ENCODE measurements at regions not wholly inside any gene's neighbourhood (a gene's known extent, or its start where the extent isn't known, plus 50 kb on each side); places are given as distances from the start of the nearest gene placed in this dataset.
"Not testable (repeated sequence)": the region's sequence is repeated elsewhere in the genome, so short reads cannot be mapped to it uniquely, and the experiment has no call there.

DNA sequence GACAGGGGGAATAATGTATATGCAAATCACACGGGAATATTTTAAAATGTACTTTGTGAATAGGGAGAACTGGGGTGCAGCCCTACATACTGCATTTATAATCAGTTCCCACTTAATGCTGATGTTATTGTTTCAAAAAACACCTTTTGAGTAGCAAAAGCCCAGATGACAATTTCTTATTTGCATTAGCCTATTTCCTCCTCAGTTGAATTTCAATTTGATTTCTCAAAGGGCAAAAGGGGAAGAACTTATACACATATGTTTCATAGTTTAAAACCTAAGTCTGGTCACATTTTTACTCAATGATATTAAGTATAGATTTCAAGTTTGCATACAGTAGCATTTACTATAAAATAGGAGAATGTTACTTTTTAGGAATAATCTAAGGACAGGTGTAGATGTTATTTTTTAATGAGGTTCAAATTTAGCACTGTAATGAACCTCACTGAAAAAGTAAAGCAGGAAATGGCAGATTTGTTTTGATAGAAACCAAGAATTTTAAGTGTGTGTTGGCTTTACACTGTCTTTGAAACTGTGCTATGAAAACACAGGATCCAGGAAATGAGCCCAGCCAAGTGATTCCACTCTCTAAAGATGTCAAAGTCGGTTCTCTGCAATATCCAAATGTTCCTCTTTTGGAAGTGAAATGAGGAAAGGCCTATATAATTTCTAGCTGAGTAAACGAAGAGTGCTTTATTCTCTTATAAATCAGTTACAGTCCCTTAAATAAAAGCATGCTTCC lies 367.4 kb downstream of the BTG1 start:
- DNase-seq = no peak

DNA sequence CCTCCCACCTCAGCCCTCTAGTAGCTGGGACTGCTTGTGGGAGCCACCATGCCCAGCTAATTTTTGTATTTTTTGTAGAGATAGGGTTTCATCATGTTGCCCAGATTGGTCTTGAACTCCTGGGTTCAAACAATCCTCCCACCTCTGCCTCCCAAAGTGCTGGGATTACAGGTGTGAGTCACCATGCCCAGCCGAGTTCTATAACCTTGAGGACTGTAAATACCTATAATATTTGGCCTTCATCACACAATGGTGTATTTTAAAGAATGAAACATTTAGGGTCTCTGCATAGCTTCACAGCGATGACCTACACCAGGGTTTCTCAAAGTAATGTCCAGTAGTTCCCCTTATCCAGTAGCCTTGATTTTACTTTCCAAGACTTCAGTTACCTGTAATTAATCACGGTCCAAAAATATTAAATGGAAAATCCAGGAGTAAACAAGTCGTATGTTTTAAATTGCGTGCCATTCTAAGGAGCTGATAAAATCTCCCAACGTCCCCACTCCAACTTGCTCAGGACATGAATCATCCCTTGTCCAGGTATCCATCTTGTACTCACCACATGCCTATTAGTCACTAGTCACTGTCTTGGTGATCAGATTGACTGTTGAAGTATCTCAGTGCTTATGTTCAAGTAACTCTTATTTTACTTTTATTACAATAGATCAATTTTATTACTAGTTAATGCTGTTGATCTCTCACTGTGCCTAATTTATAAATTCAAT lies 368.2 kb downstream of the BTG1 start:
- DNase-seq = no peak

DNA sequence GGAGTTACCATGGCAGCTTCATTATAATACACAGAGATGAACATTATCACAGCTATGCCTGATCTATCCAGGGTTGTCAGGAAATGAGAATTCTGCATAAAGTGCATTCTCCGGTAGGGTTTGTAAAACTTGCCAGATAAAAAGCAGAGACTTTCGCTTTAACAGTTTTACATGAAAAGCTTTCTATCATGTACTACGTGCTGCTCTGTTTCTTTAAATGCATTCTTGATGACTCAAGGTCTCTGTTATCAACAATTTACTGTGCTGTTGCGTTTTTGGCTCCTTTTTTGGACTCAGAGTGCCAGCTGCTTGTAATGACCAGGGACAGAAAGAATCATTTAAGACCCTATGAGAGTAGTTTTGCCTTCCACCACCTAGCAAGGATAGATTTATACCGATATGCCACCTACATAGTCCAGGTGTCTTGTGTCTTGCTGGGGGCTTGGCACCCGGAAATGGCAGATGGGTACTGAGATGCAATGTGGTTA lies 371.2 kb downstream of the BTG1 start:
- no peak for DNase-seq

DNA sequence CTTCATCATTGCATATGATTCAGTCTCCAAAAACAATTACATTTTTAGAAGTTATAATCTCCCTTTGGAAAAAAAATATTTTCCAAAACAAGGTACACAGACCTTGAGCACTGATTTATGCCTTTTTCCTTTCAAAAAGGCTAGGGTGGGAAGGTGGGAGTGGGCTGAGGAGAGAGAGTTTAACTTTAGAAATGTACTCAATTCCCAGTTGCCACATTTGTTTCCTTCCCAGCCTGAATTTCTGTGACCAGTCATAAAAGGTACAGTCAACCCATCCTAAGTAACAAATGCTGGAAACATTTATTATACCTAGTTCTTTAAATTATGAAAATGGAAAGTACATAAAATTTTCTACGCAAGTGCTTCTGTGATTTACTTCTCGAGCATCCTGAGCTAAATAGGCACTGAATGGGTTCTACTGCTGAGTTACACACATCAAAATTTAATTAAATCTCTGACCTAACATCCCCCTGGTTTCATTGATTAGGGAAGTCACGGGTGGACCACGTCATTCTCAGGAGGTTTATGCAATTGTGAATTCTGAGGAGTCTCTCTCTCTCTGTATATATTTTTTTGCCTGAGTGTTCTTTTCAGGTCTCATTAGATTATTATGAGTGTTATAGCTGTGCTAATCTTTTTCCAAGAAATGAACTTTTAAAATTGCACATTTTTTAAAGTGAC lies 371.8 kb downstream of the BTG1 start:
- DNase-seq = no peak

DNA sequence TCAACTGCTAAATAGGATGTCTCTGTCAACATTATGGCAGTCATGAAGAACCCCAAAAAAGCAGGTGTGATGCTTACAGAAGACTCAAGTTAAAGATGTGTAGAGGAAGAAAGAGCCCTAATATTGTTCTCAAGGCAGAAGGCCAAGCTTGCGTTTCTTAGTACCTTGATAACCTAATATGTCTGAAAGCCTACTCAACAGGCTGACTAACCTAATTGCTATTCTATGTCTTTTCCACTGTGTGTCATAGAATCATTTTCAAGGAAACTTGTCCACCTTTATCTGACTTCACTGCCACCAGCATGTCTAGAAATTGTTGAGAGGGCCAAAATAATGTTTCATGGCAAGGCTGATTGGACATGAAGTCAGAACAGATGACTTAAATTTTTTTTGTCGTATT lies 373.2 kb downstream of the BTG1 start:
- no peak for DNase-seq

DNA sequence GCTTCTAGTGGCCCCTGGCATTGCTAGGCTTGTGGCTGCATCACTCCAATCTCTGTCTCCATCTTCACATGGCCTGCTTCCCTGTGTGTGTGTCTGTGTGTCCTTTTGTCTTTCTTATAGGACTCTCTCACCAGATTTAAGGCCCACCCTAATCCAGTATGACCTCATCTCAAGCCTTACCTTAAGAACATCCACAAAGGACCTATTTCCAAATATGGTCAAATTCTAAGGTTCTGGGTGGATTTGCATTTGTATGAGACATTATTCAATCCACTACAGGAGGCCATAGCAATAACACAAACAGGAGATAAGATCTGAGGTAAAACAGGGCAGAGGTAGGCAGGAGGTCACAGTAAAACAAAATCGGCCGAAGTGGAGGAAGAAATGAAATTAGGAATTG lies 375.9 kb downstream of the BTG1 start:
- no peak for DNase-seq

DNA sequence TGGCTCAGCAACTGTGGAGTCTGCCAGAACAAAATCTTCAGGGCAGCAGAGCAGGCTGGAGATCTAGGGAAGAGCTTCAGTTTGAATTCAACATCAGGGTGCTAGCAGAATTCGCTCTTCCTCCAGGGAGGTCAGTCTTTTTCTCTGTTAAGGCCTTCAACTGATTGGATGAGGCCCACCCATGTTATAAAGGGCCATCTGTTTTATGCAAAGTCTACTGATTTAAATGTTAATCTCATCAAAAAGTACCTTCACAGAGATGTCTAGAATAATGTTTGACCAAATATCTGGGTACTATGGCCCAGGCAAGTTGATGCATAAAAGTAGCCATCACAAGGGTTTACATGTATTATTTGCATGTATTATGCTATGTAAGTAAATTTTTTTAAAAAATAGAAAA lies 378.4 kb downstream of the BTG1 start:
- DNase-seq = no peak

DNA sequence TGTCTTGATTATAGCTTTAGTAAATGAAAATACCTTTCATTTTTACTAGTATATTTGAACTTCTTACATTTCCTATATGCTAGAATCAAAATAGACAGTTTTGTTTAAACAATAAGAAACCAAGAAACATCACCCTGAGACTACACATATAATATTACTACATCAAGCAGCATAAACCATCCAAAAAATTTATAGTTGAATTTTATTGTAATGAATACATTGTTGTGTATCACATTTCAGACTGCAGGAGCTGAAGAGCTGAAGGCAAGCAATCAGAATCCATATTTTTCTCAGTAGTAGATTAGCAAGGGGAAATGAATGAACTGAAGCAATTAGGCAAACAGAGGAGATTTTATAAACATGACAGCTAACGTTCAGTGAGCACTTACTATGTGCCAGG lies 379.2 kb downstream of the BTG1 start:
- no peak for DNase-seq

DNA sequence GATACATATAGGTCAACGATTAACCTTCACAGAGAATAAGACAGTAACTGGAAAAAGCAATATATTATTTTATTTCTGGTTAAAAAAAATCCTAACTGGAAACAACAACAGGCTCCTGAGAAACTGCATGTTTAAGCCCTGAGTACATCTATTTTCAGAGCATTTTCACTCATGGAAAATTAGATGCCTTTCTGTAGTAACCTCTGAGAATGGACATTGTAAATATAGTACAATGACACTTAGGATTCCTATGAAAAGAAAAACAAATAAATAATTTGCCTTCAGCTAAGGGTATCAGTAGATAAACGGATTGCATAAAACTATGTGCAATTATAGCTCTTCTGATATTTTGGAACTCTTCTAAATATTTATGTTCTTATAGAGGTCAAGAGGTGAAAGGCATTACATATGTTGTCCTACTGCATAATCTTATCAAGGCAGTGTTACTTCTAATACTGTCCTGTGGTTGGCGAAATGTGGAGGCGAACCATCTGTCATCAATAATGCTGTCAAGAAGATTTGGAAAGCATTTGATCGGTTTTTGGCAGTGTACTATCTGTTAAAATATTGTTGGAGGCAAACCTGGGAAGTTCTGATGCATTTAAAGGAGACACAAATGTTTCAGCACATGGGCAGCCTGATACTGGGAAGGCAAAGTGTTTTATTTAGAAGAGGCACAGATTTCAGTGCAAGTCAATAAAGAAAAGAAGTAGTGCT lies 381.8 kb downstream of the BTG1 start:
- peak; percentile 30 for DNase-seq

DNA sequence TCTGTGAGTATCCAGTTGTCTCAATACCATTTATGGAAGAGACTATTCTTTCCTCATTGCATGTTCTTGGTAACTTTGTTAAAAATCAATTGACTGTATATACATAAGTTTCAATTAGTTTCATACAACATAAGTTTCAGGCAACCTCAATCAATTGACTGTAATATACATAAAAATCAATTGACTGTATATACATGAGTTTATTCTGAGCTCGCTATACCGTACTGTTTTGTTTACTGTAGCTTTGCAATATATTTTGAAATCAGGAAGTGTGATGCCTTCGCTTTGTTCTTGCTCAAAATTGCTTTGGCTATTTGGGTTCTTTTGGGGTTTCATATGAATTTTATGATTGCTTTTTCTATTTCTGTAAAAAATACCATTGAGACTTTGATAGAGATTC lies 392.0 kb downstream of the BTG1 start:
- DNase-seq = no peak

DNA sequence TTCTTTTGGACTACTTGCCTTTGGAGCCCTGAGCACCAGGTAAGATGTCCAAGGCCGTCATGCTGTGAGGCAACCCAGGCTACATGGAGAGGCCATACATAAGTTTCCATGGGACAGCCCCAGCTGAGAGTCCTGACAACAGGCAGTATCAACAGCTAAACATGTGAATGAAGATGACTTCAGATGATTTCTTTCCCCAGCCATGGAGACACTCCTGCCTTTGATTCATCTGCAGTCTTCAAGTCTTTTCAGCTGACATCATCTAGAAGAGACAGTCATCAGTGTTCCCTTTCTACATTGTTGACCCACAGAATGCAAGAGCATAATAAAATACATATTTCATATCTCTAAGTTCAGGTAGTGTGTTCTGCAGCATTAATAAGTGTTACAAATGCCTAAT lies 398.7 kb downstream of the BTG1 start:
- no peak for DNase-seq

DNA sequence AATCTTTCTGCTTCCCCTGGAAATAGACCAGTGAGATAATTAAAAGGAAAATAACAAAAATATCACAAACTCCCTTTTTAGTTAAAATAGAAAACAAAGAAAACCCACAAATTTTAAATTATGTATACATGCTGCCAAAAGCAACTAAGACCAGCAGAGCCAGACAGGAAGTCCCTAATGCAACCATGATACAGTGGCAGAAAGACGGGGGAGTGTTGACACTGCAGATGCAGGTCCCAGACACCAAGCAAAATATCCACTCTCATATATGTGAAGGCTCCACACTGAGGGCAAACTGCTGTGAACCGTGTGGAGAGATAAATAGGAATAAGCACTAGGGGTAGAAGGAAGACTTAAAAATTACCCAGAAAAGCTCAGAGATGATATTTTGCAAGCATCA lies 401.0 kb downstream of the BTG1 start:
- DNase-seq = no peak

DNA sequence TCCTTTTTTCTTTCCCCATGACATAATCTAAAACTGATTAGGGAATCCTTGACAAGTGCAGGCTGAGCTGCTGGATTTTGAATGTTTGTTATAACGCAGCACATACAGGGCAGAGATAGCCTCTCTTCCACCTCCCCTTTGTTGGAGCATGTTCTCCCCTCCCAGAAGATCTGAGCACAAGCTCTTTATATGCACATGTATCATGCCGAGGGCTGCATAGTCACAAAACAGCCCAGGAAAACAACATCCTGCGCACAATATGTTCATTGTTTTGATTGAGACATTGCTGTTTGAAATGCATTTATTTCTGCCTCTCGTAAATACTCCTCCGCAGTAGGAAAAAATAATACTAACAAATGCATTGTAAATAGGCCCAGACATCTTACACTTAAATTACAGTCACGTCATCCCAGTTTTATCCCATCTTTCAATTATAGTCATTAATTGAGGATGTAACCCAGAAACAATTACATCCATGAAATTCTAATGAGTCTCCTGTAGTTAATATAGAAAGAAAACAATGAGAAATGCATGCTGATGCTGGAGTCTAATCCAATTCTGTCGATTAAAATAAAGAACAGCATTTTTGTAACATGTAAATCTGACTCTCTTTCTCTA lies 401.8 kb downstream of the BTG1 start:
- no peak for DNase-seq

DNA sequence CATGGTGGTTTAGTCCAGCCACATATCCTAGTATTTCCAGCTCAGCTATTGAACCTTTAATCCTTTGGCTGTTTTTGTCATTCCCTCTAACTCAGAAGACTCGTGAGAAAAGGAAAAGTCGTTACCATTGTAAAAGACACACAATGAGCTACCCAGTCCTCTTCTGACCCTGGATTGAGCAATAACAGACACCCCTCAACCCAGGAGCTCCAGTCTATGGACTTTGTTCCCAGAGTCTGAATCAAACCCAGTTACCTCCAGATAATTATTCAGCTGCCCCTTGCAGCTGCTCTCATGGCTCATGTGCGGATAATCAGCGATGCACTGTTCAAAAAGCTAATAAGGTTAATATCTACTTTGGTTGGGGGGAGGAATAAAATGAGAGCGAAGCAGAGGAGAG lies 402.4 kb downstream of the BTG1 start:
- DNase-seq = no peak

DNA sequence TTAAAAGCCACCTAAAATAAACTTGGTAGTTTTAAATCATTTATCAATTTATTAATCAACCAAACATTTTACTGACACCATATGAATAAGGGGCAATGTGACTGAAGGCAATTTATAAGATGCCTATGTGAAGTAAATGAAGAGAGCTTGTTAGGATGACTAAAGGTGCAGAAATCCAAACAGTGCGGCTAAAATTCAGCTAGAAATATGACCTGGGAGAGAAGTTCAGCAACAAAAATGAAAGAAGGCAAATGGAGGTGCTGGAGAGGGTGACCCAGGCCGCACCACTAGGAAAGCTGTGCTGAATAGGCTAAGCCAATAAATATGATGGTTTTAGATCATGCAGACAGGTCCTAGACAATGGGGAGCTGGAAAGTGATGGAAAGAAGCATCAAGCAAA lies 403.7 kb downstream of the BTG1 start:
- no peak for DNase-seq

DNA sequence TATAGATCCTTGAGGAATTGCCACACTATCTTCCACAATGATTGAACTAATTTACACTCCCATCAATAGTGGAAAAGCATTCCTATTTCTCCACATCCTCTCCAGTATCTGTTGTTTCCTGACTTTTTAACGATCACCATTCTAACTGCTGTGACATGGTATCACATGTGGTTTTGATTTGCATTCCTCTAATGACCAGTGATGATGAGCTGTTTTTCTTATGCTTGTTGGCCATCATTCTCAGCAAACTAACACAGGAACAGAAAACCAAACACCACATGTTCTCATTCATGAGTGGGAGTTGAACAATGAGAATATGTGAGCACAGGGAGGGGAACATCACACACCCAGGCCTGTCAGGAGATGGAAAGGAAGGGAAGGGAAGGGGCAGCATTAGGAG lies 411.8 kb downstream of the BTG1 start:
- DNase-seq = not testable (repeated sequence)

DNA sequence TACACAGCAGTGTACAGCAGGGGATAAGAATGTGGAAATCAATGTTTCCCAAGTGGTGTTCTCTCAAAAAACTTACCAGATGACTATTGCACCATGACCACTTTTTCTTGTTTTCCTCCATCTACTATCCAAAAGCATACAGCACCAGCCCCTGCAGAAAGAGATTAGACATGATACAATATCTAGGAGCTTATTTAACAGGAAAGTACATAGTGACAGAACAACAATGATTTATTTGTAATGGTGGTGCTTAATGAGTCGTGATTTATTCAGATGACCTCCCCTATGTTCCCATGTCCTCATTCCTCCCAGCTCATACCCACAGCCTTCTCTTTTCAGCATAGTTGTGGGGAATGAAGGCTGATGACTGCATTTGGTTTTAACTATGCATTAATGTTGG lies 413.6 kb downstream of the BTG1 start:
- DNase-seq = no peak

DNA sequence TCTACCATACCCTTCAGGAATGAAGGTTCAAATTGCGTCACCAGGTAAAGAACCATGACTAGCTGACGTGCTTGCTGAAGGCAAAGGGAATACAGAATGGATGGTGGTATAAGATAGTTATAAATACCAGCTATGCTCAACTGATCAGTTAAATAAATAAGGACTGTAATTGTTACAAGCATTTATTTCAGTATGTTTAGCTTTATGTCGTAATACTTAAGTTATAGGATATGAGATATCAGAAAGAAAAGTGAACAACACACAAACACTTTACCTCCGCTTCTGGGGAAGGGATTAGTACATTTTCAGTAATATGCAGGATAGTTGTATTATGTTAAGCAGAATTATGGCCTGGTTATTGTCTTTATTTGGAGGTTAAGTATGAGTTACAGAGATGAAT lies 416.1 kb downstream of the BTG1 start:
- DNase-seq = no peak

DNA sequence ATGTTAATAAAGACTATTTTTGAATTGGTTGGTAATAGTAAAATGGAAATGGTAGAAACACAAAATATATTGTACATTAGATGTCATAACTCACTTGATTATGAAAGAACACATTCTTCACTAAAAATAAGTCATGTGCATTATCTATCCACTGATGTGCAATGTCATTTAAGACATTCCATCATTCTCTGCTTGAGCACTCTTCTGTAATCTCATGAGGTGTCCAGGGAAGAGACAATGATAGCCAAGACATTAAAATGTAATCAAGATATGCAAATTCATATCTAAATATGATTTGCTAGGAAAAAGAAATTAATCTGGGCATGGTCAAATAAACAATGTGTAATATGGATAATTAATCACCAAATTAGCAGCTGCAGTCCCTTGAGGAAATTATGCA lies 422.5 kb downstream of the BTG1 start:
- DNase-seq = no peak

DNA sequence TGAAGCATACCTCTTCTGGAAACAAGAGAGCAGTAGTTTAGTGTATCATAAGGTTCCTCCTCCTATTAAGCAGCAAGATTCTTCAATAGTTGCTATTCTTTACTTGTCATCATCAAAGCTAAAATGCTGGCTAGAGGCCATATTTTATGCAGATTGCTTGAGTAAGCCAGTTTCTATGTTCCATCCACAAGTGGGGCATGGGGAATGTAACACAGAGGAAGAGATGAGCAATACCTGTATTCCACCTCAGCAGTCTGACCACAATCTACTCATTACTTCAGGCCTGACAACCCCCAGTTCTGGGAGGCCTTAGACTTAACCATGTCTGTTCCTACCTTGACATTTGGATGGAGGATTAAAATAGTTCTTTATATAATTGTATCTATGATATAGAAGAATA lies 423.6 kb downstream of the BTG1 start:
- no peak for DNase-seq

DNA sequence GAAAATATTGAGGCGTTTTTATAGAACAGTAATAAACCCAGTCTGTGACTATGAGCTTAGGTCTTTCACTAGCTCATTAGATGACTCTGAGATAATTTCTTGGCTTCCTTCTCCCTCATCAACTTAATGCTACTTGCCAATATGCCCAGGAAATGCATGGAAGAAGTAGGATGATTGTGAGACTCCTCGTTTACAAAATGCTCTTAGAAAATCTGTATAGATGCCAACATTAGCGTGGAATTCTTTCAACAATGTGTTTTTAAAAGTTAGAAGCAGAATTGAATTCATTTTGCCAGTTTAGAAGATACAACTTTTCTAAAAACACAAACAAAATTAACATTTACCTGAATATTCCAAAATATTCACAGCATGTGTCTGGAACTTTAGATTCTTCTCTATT lies 424.6 kb downstream of the BTG1 start:
- no peak for DNase-seq

DNA sequence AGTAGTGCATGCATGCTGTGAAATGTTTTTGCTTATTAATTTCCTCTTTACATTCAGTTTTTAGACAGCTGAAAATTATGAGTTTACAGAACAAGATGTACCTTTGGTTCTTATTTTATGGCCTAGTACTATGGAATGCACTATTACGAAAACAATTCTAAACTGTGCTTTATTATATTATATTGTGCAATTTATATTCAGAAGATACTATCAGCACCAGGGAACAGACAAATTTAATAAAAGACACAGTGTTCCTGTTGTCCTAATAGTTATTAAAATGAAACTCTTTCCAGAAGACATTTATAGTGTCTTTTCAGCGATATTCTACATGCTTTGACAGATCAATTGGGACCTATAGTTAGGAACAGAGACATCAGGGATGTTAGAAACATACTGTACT lies 427.3 kb downstream of the BTG1 start:
- DNase-seq = no peak

DNA sequence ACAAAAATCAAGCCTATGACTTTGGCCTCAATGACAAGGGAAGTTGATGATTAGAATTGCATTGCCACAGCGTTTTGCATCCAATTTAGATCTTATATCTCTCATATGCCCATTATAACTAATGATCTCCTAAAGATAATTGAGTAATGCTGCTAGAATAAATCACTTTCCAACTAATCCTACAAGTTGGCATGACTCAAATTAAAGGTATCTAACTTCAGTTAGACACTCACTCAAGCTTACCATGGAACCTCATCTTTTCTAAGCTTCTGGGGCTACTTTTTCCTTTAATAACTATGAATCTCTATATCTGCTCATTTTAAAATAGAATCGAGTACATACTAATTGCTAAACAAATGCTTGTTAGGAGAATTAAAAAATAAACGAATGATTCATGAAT lies 427.8 kb downstream of the BTG1 start:
- DNase-seq = no peak
